H1 (cell line): ENCODE measurements at regions not wholly inside any gene's neighbourhood (a gene's known extent, or its start where the extent isn't known, plus 50 kb on each side); places are given as distances from the start of the nearest gene placed in this dataset.

ENCODE experiments used
- CTCF ChIA-PET: fragments of 300-600 bp; sonication (Branson Sonifier 250); formaldehyde crosslinking; loops from one replicate; lab custom pipeline; 2021; ENCODE audit not compliant: partially characterized antibody; lab: Charles Lee
- POLR2A ChIA-PET: fragments of 300-600 bp; sonication (Branson Sonifier 250); formaldehyde crosslinking; loops from one replicate; lab custom pipeline; 2021; ENCODE audit warnings: inconsistent platforms; ENCODE audit not compliant: partially characterized antibody; lab: Charles Lee
- DNase-seq, 2 experiments: peaks; one replicate each; pipeline versions ENCODE4 v3.0.0 to v3.0.0-alpha.2; 2010 to 2022; ENCODE audit warnings: low spot score in 2 of 2, low read depth in 1 of 2, mixed read lengths in 1 of 2
- FAIRE-seq: peaks from 2 replicates; lab custom pipeline; 2011; peaks lifted over from hg19 to GRCh38; lab: Jason Lieb, UNC
- H2AFZ ChIP-seq: 2 replicates; pipeline ENCODE4 v1.8.1; 2012; ENCODE audit warnings: low read length, inconsistent platforms
- H2AK5ac ChIP-seq: 2 replicates; pipeline ENCODE4 v1.6.1; 2013; ENCODE audit warnings: low read depth, low read length
- H2BK120ac ChIP-seq: replicated peaks from 2 replicates; pipeline ENCODE3; 2013; ENCODE audit warnings: low read depth, low read length, inconsistent platforms
- H2BK12ac ChIP-seq: 2 replicates; pipeline ENCODE4 v1.6.1; 2013; ENCODE audit warnings: low read depth, low read length
- H2BK15ac ChIP-seq: 2 replicates; pipeline ENCODE4 v1.6.1; 2013; ENCODE audit warnings: low read length
- H2BK20ac ChIP-seq: 2 replicates; pipeline ENCODE4 v1.6.1; 2013; ENCODE audit warnings: low read length
- H2BK5ac ChIP-seq: 2 replicates; pipeline ENCODE4 v1.6.1; 2013; ENCODE audit warnings: low read depth, low read length
- H3K14ac ChIP-seq: 2 replicates; pipeline ENCODE4 v1.6.1; 2013; ENCODE audit warnings: inconsistent platforms; ENCODE audit not compliant: insufficient read length
- H3K18ac ChIP-seq: 2 replicates; pipeline ENCODE4 v1.6.1; 2013; ENCODE audit warnings: low read length; ENCODE audit errors: extremely low read depth
- H3K23ac ChIP-seq: 2 replicates; pipeline ENCODE4 v1.6.1; 2013; ENCODE audit warnings: inconsistent platforms; ENCODE audit not compliant: insufficient read length
- H3K23me2 ChIP-seq: 2 replicates; pipeline ENCODE4 v1.6.1; 2013; ENCODE audit warnings: low read depth, low read length
- H3K27ac ChIP-seq: 2 replicates; pipeline ENCODE4 v1.6.1; 2011; ENCODE audit warnings: low read depth, low read length, inconsistent platforms
- H3K27me3 ChIP-seq, 4 experiments: replicated peaks in 1 of 4; 1 replicate in 1 of 4; 2 replicates in 3 of 4; pipeline versions ENCODE4 v1.6.1 to v1.8.1; 2011 to 2013; ENCODE audit warnings: low read length in 3 of 4, mild to moderate bottlenecking in 3 of 4, inconsistent platforms in 2 of 4, mixed read lengths in 2 of 4, moderate library complexity in 1 of 4; ENCODE audit not compliant: control insufficient read depth in 3 of 4, insufficient read depth in 3 of 4; ENCODE audit errors: extremely low read depth in 1 of 4
- H3K36me3 ChIP-seq, 4 experiments: 2 replicates each; pipeline versions ENCODE4 v1.6.1 to v1.8.1; 2011 to 2013; ENCODE audit warnings: mild to moderate bottlenecking in 4 of 4, low read length in 3 of 4, moderate library complexity in 2 of 4, control low read depth in 1 of 4, inconsistent platforms in 1 of 4; ENCODE audit not compliant: insufficient read depth in 4 of 4, control insufficient read depth in 2 of 4
- H3K4ac ChIP-seq: replicated peaks from 2 replicates; pipeline ENCODE3; 2013; ENCODE audit warnings: low read length, low read depth, mixed read lengths, inconsistent platforms; ENCODE audit not compliant: insufficient read length
- H3K4me1 ChIP-seq, 4 experiments: replicated peaks in 1 of 4; 1 replicate in 1 of 4; 2 replicates in 3 of 4; pipeline versions ENCODE4 v1.6.1 to v1.8.1; 2011 to 2013; ENCODE audit warnings: low read length in 3 of 4, inconsistent platforms in 2 of 4, mixed read lengths in 1 of 4; ENCODE audit not compliant: insufficient read depth in 4 of 4, control insufficient read depth in 3 of 4
- H3K4me2 ChIP-seq, 2 experiments: 2 replicates each; pipeline versions ENCODE4 v1.6.1 to v1.8.1; 2011 to 2013; ENCODE audit warnings: low read depth in 2 of 2, low read length in 2 of 2, control low read depth in 1 of 2, inconsistent platforms in 1 of 2, mild to moderate bottlenecking in 1 of 2; ENCODE audit not compliant: insufficient read depth in 1 of 2
- H3K4me3 ChIP-seq, 4 experiments: fragments of 200-600, 300-600 bp in 1 of 4; sonication (generic), shearing (Covaris generic), sonication (Bioruptor Twin) in 1 of 4; 2 replicates each; pipeline versions ENCODE4 v1.5.1 to v1.8.1; 2011 to 2016; ENCODE audit warnings: low read length in 4 of 4, low read depth in 3 of 4, control low read depth in 2 of 4, inconsistent platforms in 2 of 4, mild to moderate bottlenecking in 2 of 4, mixed read lengths in 1 of 4, moderate library complexity in 1 of 4; ENCODE audit not compliant: insufficient read depth in 2 of 4; ENCODE audit errors: extremely low read depth in 1 of 4
- H3K56ac ChIP-seq: replicated peaks from 2 replicates; pipeline ENCODE3; 2013; ENCODE audit warnings: low read depth, mild to moderate bottlenecking, mixed read lengths, low read length, inconsistent platforms; ENCODE audit not compliant: insufficient read length
- H3K79me1 ChIP-seq: 2 replicates; pipeline ENCODE4 v1.6.1; 2013; ENCODE audit warnings: low read depth, low read length, control low read depth
- H3K79me2 ChIP-seq, 2 experiments: 2 replicates each; pipeline versions ENCODE4 v1.6.1 to v1.8.1; 2012 to 2013; ENCODE audit warnings: low read length in 2 of 2, mild to moderate bottlenecking in 2 of 2, inconsistent platforms in 1 of 2; ENCODE audit not compliant: insufficient read depth in 2 of 2, control insufficient read depth in 1 of 2
- H3K9ac ChIP-seq, 4 experiments: replicated peaks in 1 of 4; 1 replicate in 1 of 4; 2 replicates in 3 of 4; pipeline versions ENCODE4 v1.6.1 to v1.8.1; 2011 to 2013; ENCODE audit warnings: low read depth in 3 of 4, low read length in 3 of 4, control low read depth in 2 of 4, mild to moderate bottlenecking in 2 of 4, moderate library complexity in 2 of 4, inconsistent platforms in 1 of 4; ENCODE audit errors: extremely low read depth in 1 of 4
- H3K9me3 ChIP-seq, 2 experiments: 2 replicates each; pipeline versions ENCODE4 v1.6.1 to v1.8.1; 2012 to 2013; ENCODE audit warnings: mild to moderate bottlenecking in 2 of 2, moderate library complexity in 2 of 2, control low read depth in 1 of 2, inconsistent platforms in 1 of 2, low read depth in 1 of 2, low read length in 1 of 2, mixed read lengths in 1 of 2; ENCODE audit not compliant: insufficient read depth in 2 of 2
- H4K20me1 ChIP-seq, 2 experiments: replicated peaks in 1 of 2; 2 replicates each; pipeline versions ENCODE3 to v1.8.1; 2011 to 2013; ENCODE audit warnings: inconsistent platforms in 2 of 2, low read length in 2 of 2, mild to moderate bottlenecking in 1 of 2; ENCODE audit not compliant: insufficient read depth in 2 of 2, control insufficient read depth in 1 of 2
- H4K5ac ChIP-seq: 2 replicates; pipeline ENCODE4 v1.6.1; 2013; ENCODE audit warnings: low read length, low read depth, mixed read lengths, inconsistent platforms; ENCODE audit not compliant: insufficient read length
- H4K8ac ChIP-seq: 2 replicates; pipeline ENCODE4 v1.8.0; 2013; ENCODE audit warnings: mild to moderate bottlenecking, moderate library complexity, low read length, inconsistent platforms; ENCODE audit not compliant: insufficient read depth; ENCODE audit errors: extremely low read depth
- H4K91ac ChIP-seq: replicated peaks from 2 replicates; pipeline ENCODE3; 2013; ENCODE audit warnings: low read length, mixed read lengths, inconsistent platforms; ENCODE audit not compliant: insufficient read length
- EP300 ChIP-seq, 2 experiments: IDR thresholded peaks; 1 replicate in 1 of 2; 2 replicates in 1 of 2; pipeline ENCODE4 v1.6.1; 2011 to 2012; ENCODE audit warnings: low read depth in 2 of 2, low read length in 2 of 2, mild to moderate bottlenecking in 2 of 2, borderline replicate concordance in 1 of 2, inconsistent platforms in 1 of 2, moderate library complexity in 1 of 2
- SRF ChIP-seq: IDR thresholded peaks from 2 replicates; pipeline ENCODE4 v1.6.1; 2011; ENCODE audit warnings: mild to moderate bottlenecking, low read depth, low read length, moderate library complexity
- WGBS, 2 experiments: shearing (Covaris generic) in 1 of 2; methylation state at CpG; one replicate each; pipeline versions ENCODE4 v1.1.6 to v1.1.7; 2013 to 2015; ENCODE audit warnings: low lambda C conversion rate in 2 of 2, mixed read lengths in 2 of 2, inconsistent platforms in 1 of 2, low coverage in 1 of 2, missing lambda C conversion rate in 1 of 2; ENCODE audit not compliant: insufficient replicate concordance in 2 of 2, insufficient coverage in 1 of 2, insufficient read length in 1 of 2; ENCODE audit errors: extremely low coverage in 1 of 2, missing lambda C conversion rate in 1 of 2; 5-methylcytosine and 5-hydroxymethylcytosine counted together
- TF ChIP-seq, protein P1 (sequence below): IDR thresholded peaks from 2 replicates; pipeline ENCODE4 v1.6.1; 2012; ENCODE audit warnings: inconsistent platforms

DNA sequence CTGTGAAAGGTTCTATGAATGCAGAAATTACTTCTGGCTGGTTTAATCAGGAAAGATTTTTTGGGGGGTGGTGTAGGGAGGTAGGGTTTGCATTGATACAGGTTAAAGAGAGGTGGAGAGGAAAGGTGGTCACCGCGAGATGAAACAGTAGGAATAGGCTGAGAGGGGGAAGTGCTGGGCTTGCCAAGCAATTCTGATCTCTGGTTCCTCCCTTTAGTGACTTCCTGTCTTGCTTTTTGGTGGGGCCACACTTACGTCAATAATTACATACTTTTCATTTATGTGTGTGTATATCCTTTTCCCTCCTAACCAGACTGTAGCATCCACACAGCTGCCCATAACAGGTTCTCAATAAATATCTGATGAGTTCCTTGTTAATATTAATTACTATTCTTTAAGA, 120.0 kb downstream of the CTNND1 start:
- Histone ChIP-seq H2BK20ac (no peak overlapping the region), H3K4me2 (no peak overlapping the region), H2AFZ (no peak overlapping the region), H4K5ac (no peak overlapping the region), H3K14ac (no peak overlapping the region), H2BK12ac (no peak overlapping the region), H3K56ac (no peak overlapping the region), H3K4me1 (no peaks in the 10 kb centered on the region), H3K27ac (no peak overlapping the region), H3K79me1 (no peaks in the 10 kb centered on the region), H3K79me2 (no peaks in the 10 kb centered on the region), H3K27me3 (no peaks in the 10 kb centered on the region), H3K23ac (no peak overlapping the region), H3K4ac (no peak overlapping the region), H4K8ac (no peak overlapping the region), H4K20me1 (no peaks in the 10 kb centered on the region), H3K4me3 (no peak overlapping the region), H2BK5ac (no peak overlapping the region), H4K91ac (no peak overlapping the region), H2AK5ac (no peak overlapping the region), H3K23me2 (no peaks in the 10 kb centered on the region), H3K9ac (no peak overlapping the region), H3K36me3 (no peaks in the 10 kb centered on the region), H3K18ac (no peak overlapping the region), H2BK120ac (no peak overlapping the region), H2BK15ac (no peak overlapping the region), H3K9me3 (no peaks in the 10 kb centered on the region)
- ChIA-PET POLR2A (no interaction called here), CTCF (interaction anchor here (1.2 to 1.6 kb wide), 2 partner anchors 405 to 642 kb away, joined by 3 to 5 read pairs; no protein-coding TSS in a partner anchor)
- FAIRE-seq (no peak), DNase-seq (peak in 1 of 2 experiments; percentile 6)
- TF ChIP-seq EP300 (IDR thresholded peaks at IDR 0.05; ENCODE audit: borderline replicate concordance in 1 of 2, low read depth in 2 of 2, low read length in 2 of 2): no peak
- TF ChIP-seq, protein P1, sequence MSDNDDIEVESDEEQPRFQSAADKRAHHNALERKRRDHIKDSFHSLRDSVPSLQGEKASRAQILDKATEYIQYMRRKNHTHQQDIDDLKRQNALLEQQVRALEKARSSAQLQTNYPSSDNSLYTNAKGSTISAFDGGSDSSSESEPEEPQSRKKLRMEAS: no peak
- no peak for TF ChIP-seq SRF
- WGBS, 2 experiments: 88% methylated on average over 3 of the region's 3 CpGs; no CpG with 5 or more reads in 1 of the 2 experiments
